NCI-H774 (cell line): ENCODE measurements at regions not wholly inside any gene's neighbourhood (a gene's known extent, or its start where the extent isn't known, plus 50 kb on each side); places are given as distances from the start of the nearest gene placed in this dataset.

Experiments used
- DNase-seq: peaks from one replicate; lab custom pipeline; 2025; lab: John Stamatoyannopoulos, UW

- no peak for DNase-seq
These were observed 479.9 kb downstream of the OCA2 start for GRCh38 chr15:27619204-27619603.

- DNase-seq = no peak
These were observed 482.1 kb downstream of the OCA2 start for GRCh38 chr15:27617013-27617412.

- DNase-seq = no peak
These were observed 490.9 kb downstream of the OCA2 start for GRCh38 chr15:27608248-27608647.

- no peak for DNase-seq
These were observed 497.7 kb downstream of the OCA2 start for GRCh38 chr15:27601239-27601960.

GRCh38 chr15:27599034-27599433 is 500.1 kb downstream of the OCA2 start:
- DNase-seq = no peak

GRCh38 chr15:27598251-27599009 is 500.7 kb downstream of the OCA2 start:
- DNase-seq = no peak

GRCh38 chr15:27595211-27595610 is 503.9 kb downstream of the OCA2 start:
- DNase-seq = no peak

- DNase-seq = no peak
These were observed 506.9 kb downstream of the OCA2 start for GRCh38 chr15:27592036-27592760.
